T-cell (primary cell): ENCODE measurements at regions not wholly inside any gene's neighbourhood (a gene's known extent, or its start where the extent isn't known, plus 50 kb on each side); places are given as distances from the start of the nearest gene placed in this dataset.

Experiments used
- ATAC-seq, 4 experiments: fragments of 200-7000 bp in 3 of 4; fragments of 150-1000 bp in 1 of 4; cut with Tn5 transposase; replicated peaks in 1 of 4; 1 replicate in 3 of 4; 2 replicates in 1 of 4; pipeline ENCODE4 v1.10.0; 2021; ENCODE audit warnings: moderate library complexity in 3 of 4, mild to moderate bottlenecking in 2 of 4, moderate number of reproducible peaks in 1 of 4
- CTCF ChIA-PET, 2 donors: fragments of 300-600 bp; sonication (Branson Sonifier 250); formaldehyde crosslinking; loops; one replicate each; lab custom pipeline; 2022; ENCODE audit warnings: antibody characterized with exemption in 2 of 2; lab: Charles Lee
- POLR2A ChIA-PET, 2 donors: fragments of 300-600 bp; sonication (Branson Sonifier 250); formaldehyde crosslinking; loops; one replicate each; lab custom pipeline; 2022; ENCODE audit warnings: antibody characterized with exemption in 2 of 2; lab: Charles Lee
- DNase-seq, 35 experiments: peaks; one replicate each; pipeline versions ENCODE4 v3.0.0 to v3.0.0-alpha.2; 2013 to 2023
- H3K27ac ChIP-seq: one replicate; pipeline ENCODE4 v1.5.1; 2013; ENCODE audit warnings: low read length
- H3K27me3 ChIP-seq, 2 experiments: replicated peaks in 1 of 2; 1 replicate in 1 of 2; 2 replicates in 1 of 2; pipeline versions ENCODE4 v1.6.1 to v1.7.0; 2013; ENCODE audit warnings: low read length in 1 of 2, mixed read lengths in 1 of 2; ENCODE audit not compliant: control insufficient read depth in 2 of 2, insufficient read depth in 2 of 2; ENCODE audit errors: extremely low read depth in 1 of 2
- H3K36me3 ChIP-seq, 2 donors: 1 replicate in 1 of 2; 2 replicates in 1 of 2; pipeline versions ENCODE4 v1.6.1 to v1.7.0; 2013; ENCODE audit warnings: low read length in 1 of 2; ENCODE audit not compliant: control insufficient read depth in 2 of 2, insufficient read depth in 1 of 2; ENCODE audit errors: extremely low read depth in 1 of 2
- H3K4me1 ChIP-seq, 2 experiments: 1 replicate in 1 of 2; 2 replicates in 1 of 2; pipeline versions ENCODE4 v1.6.1 to v1.7.0; 2013; ENCODE audit warnings: low read length in 2 of 2, mixed read lengths in 1 of 2; ENCODE audit not compliant: insufficient read depth in 2 of 2, control insufficient read depth in 1 of 2; ENCODE audit errors: extremely low read depth in 1 of 2
- H3K4me3 ChIP-seq, 2 donors: 1 replicate in 1 of 2; 2 replicates in 1 of 2; pipeline versions ENCODE4 v1.5.1 to v1.7.0; 2013; ENCODE audit warnings: mild to moderate bottlenecking in 2 of 2, low read length in 1 of 2, moderate library complexity in 1 of 2; ENCODE audit not compliant: control insufficient read depth in 1 of 2; ENCODE audit errors: extremely low read depth in 1 of 2
- H3K9me3 ChIP-seq: 2 replicates; pipeline ENCODE4 v1.7.0; 2013
- H3K27ac Mint-ChIP-seq, 2 donors: one replicate each; pipeline ENCODE4 v1.8.0; 2020 to 2021; ENCODE audit warnings: mild to moderate bottlenecking in 2 of 2, mixed read lengths in 2 of 2
- H3K27me3 Mint-ChIP-seq, 2 donors: one replicate each; pipeline ENCODE4 v1.8.0; 2021 to 2022; ENCODE audit warnings: mixed read lengths in 2 of 2
- H3K36me3 Mint-ChIP-seq: one replicate; pipeline ENCODE4 v1.8.0; 2021; ENCODE audit warnings: mixed read lengths
- H3K4me1 Mint-ChIP-seq, 3 donors: one replicate each; pipeline ENCODE4 v1.8.0; 2020 to 2022; ENCODE audit warnings: mixed read lengths in 3 of 3, mild to moderate bottlenecking in 1 of 3
- H3K4me3 Mint-ChIP-seq, 3 donors: one replicate each; pipeline ENCODE4 v1.8.0; 2020 to 2022; ENCODE audit warnings: mild to moderate bottlenecking in 3 of 3, mixed read lengths in 3 of 3, moderate library complexity in 3 of 3
- H3K9me3 Mint-ChIP-seq, 3 donors: one replicate each; pipeline ENCODE4 v1.8.0; 2020 to 2022; ENCODE audit warnings: mixed read lengths in 3 of 3
- WGBS: methylation state at CpG from one replicate; pipeline ENCODE4 v1.1.5; 2013; ENCODE audit warnings: missing lambda C conversion rate; ENCODE audit not compliant: insufficient coverage; 5-methylcytosine and 5-hydroxymethylcytosine counted together

DNA sequence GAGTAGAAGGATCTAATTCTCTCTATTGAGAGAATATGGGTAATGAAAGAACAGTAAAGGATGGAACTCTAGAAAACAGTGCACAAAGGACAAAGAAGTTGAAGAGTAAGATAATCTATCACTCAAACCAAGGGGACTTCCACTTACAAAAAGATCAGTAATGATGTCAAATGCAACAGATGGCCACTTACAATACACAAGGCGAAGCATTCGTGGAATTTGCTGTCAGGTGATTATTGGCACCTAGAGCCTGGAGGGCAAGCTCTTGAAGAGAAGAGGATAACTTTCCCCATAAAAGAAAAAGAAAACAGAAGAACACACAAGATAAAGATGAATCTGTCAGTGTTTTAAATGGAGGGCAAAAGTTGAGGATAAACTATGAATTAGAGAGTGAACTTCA is 256.0 kb upstream of the TCF21 start:
- ATAC-seq (no peak), DNase-seq (no peak)
- Histone ChIP-seq H3K36me3 (no peaks in the 10 kb centered on the region), H3K4me1 (no peaks in the 10 kb centered on the region), H3K4me3 (no peak overlapping the region), H3K27me3 (no peaks in the 10 kb centered on the region), H3K9me3 (no peaks in the 10 kb centered on the region), H3K27ac (no peak overlapping the region)
- peaks cover 0 to 2% (median 0%) of the 10 kb centered on the region in 3 donors for H3K9me3 Mint-ChIP-seq
- CTCF ChIA-PET, result interaction anchor here in 1 of 2 donors (0.5 kb wide), 1 partner anchor 567 kb away, joined by 7 read pairs; no protein-coding TSS in a partner anchor
- no peaks in the 10 kb centered on the region for H3K4me1 Mint-ChIP-seq
- no peak overlapping the region for H3K4me3 Mint-ChIP-seq
- no peaks in the 10 kb centered on the region for H3K36me3 Mint-ChIP-seq
- H3K27me3 Mint-ChIP-seq, result peaks cover 0 to 4% of the 10 kb centered on the region in 2 donors
- POLR2A ChIA-PET, result no interaction called here
- H3K27ac Mint-ChIP-seq, result no peak overlapping the region
- WGBS, result 81% methylated on average over 2 of the region's 2 CpGs

DNA sequence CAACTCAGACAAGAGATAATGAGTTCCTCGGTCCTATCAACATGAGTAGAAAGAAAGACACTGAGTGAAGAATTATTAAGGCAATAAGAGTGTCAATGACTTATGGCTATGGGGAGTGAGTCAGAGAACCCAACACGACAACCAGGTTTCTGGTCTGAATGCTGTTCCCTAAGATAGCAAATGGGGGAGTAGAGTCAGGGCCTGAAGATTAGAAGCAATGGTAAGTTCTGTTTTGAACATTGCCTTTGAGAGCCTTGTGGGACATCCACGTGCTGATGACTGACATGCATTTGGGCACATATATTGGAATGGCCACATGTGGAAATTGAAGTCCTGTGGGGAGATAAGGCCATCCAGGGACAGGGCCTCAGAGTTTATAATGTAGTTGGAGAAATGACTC is 254.4 kb upstream of the TCF21 start:
- H3K9me3 Mint-ChIP-seq, result peaks cover 3 to 8% (median 4%) of the 10 kb centered on the region in 3 donors
- Histone ChIP-seq H3K36me3 (no peaks in the 10 kb centered on the region), H3K27me3 (no peaks in the 10 kb centered on the region), H3K4me1 (no peaks in the 10 kb centered on the region), H3K27ac (no peak overlapping the region), H3K9me3 (no peaks in the 10 kb centered on the region), H3K4me3 (no peak overlapping the region)
- WGBS, result 63% methylated on average over 2 of the region's 3 CpGs
- H3K27me3 Mint-ChIP-seq, result peaks cover 0 to 4% of the 10 kb centered on the region in 2 donors
- no peak for ATAC-seq
- no peak for DNase-seq
- no peak overlapping the region for H3K4me3 Mint-ChIP-seq
- no peaks in the 10 kb centered on the region for H3K4me1 Mint-ChIP-seq
- POLR2A ChIA-PET, result no interaction called here
- no peak overlapping the region for H3K27ac Mint-ChIP-seq
- CTCF ChIA-PET, result no interaction called here
- no peaks in the 10 kb centered on the region for H3K36me3 Mint-ChIP-seq

DNA sequence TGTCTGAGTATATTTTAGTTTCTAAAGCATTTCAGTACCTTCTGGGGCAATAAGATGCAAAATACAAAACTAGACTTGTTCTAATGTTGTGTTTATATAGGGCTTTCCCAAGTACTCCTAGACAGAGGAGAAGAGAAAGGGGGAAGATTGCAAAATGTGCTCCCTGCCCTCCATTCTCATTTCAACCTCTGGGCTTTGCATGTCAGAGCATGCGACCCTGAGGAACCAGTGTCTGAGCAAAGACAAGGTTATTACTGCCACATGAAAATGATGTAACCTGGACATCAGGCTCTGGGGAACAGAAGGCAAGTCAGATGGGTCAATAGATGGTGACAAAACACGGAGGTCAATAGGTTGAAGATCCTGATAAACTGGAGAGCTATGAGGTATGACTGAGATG is 253.5 kb upstream of the TCF21 start:
- Mint-ChIP-seq H3K4me3 (no peak overlapping the region), H3K27me3 (peaks cover 0 to 4% of the 10 kb centered on the region in 2 donors), H3K27ac (no peak overlapping the region), H3K4me1 (no peaks in the 10 kb centered on the region), H3K9me3 (peaks cover 3 to 8% (median 4%) of the 10 kb centered on the region in 3 donors), H3K36me3 (no peaks in the 10 kb centered on the region)
- Histone ChIP-seq H3K4me3 (no peak overlapping the region), H3K36me3 (no peaks in the 10 kb centered on the region), H3K27ac (no peak overlapping the region), H3K27me3 (no peaks in the 10 kb centered on the region), H3K4me1 (no peaks in the 10 kb centered on the region), H3K9me3 (no peaks in the 10 kb centered on the region)
- POLR2A ChIA-PET, result no interaction called here
- no peak for DNase-seq
- CTCF ChIA-PET, result no interaction called here
- WGBS, result 68% methylated on average over 2 of the region's 2 CpGs
- no peak for ATAC-seq

DNA sequence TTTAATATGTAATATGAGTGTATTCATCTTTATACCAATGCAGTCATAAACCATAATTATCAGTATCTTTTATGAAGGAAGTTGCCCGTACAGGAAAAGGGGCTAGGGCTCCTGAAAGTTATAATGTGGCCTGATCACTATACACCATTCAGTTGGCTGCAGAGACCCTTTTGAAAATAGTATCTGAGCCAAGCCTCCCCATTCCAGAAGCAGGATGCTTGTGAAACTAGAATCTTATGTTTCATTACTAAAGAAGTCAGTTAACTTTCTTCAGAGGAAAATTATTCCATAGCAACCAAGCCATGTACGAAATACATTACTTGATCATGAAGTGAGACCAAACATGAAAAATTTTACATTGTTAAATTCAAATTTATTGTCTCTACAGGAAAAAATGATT is 251.5 kb upstream of the TCF21 start:
- POLR2A ChIA-PET, result no interaction called here
- no peaks in the 10 kb centered on the region for H3K9me3 ChIP-seq
- H3K27ac ChIP-seq, result no peak overlapping the region
- no peaks in the 10 kb centered on the region for H3K36me3 ChIP-seq
- ATAC-seq (no peak), DNase-seq (no peak)
- no peaks in the 10 kb centered on the region for H3K27me3 ChIP-seq
- Mint-ChIP-seq H3K9me3 (peaks cover 3 to 8% (median 4%) of the 10 kb centered on the region in 3 donors), H3K27me3 (peaks cover 0 to 4% of the 10 kb centered on the region in 2 donors), H3K4me3 (no peak overlapping the region), H3K4me1 (no peaks in the 10 kb centered on the region), H3K27ac (no peak overlapping the region), H3K36me3 (no peaks in the 10 kb centered on the region)
- no peaks in the 10 kb centered on the region for H3K4me1 ChIP-seq
- CTCF ChIA-PET, result no interaction called here
- no CpG with 5 or more reads among the region's 2 CpGs for WGBS
- no peak overlapping the region for H3K4me3 ChIP-seq

DNA sequence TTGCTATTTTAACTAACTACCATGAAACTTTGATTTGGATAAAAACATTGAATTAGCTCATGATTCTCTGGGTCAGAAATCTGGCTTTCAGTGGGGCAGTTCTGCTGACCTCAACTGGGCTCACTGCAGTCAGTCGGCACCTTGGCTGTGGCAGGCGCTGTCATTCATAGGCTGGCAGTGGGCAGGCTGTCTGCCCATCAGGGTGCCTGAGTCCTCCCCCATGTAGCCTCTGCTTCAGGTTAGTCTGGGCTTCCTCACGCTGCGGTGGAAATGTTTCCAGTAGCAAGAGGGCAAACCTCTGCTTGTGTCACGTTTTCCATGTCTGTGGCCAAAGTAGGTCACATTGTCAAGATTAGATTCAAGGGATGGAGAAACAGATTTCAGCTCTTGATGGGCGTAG is 251.0 kb upstream of the TCF21 start:
- no peaks in the 10 kb centered on the region for H3K4me1 Mint-ChIP-seq
- no peak for DNase-seq
- ChIA-PET CTCF (no interaction called here), POLR2A (no interaction called here)
- ATAC-seq, result no peak
- no peaks in the 10 kb centered on the region for H3K36me3 Mint-ChIP-seq
- Histone ChIP-seq H3K36me3 (no peaks in the 10 kb centered on the region), H3K4me3 (no peak overlapping the region), H3K4me1 (no peaks in the 10 kb centered on the region), H3K9me3 (no peaks in the 10 kb centered on the region), H3K27me3 (no peaks in the 10 kb centered on the region), H3K27ac (no peak overlapping the region)
- H3K4me3 Mint-ChIP-seq, result no peak overlapping the region
- 77% methylated on average over 3 of the region's 6 CpGs for WGBS
- H3K27me3 Mint-ChIP-seq, result peaks cover 0 to 4% of the 10 kb centered on the region in 2 donors
- H3K27ac Mint-ChIP-seq, result no peak overlapping the region
- H3K9me3 Mint-ChIP-seq, result peaks cover 3 to 8% (median 4%) of the 10 kb centered on the region in 3 donors

DNA sequence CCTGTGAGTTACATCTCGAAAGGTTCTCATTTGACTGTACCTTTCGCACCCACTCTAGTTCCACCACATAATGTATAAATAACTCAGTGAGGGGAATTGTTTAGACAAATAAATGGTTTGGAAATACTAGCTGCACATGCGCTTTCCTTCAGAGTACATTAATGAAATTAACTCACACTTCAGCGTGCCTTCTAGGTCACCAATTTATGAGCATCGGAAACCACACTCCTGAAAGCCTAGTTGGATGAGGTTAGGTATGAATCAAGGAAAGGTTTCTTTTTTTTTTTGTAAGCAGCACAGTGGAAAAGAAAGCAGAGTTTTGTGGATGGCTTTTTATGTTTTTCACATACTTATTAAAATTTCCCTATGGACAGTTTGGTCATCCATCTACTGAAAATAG is 247.8 kb upstream of the TCF21 start:
- POLR2A ChIA-PET, result no interaction called here
- WGBS, result no CpG with 5 or more reads among the region's 5 CpGs
- H3K4me3 Mint-ChIP-seq, result no peak overlapping the region

DNA sequence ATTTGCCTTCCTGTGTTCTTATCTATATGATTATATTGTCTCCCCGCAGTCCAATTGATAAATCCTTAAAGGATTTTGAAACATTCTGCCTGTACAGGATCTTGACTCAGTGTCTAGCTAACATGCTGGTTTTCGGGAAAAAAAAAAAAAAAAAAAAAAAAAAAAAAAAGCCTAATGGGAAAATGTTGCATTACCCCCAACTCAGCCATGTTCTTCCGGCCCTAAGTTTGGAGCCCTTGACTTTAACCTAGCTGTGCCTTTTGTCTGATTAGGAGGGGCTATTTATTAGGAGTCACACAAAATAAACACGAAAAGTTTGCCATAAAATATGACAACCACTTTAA is 244.4 kb upstream of the TCF21 start:
- CTCF ChIA-PET, result no interaction called here
- WGBS, result no CpG with 5 or more reads among the region's 4 CpGs

More for the DNA sequence above, 247.8 kb upstream of the TCF21 start:
- H3K9me3 Mint-ChIP-seq, result peaks cover 3 to 8% (median 4%) of the 10 kb centered on the region in 3 donors
- no peaks in the 10 kb centered on the region for H3K36me3 Mint-ChIP-seq
- H3K4me3 ChIP-seq, result no peak overlapping the region
- no peak overlapping the region for H3K27ac ChIP-seq
- H3K4me1 ChIP-seq, result no peaks in the 10 kb centered on the region
- H3K27ac Mint-ChIP-seq, result no peak overlapping the region
- DNase-seq (no peak), ATAC-seq (no peak)
- H3K36me3 ChIP-seq, result no peaks in the 10 kb centered on the region
- no peaks in the 10 kb centered on the region for H3K27me3 ChIP-seq
- CTCF ChIA-PET, result interaction anchor here in 1 of 2 donors (0.7 kb wide), 1 partner anchor 36 kb away, joined by 4 read pairs; no protein-coding TSS in a partner anchor
- no peaks in the 10 kb centered on the region for H3K4me1 Mint-ChIP-seq
- no peaks in the 10 kb centered on the region for H3K27me3 Mint-ChIP-seq
- H3K9me3 ChIP-seq, result no peaks in the 10 kb centered on the region

More for the DNA sequence above, 244.4 kb upstream of the TCF21 start:
- no peaks in the 10 kb centered on the region for H3K4me1 Mint-ChIP-seq
- ATAC-seq (no peak), DNase-seq (no peak)
- Histone ChIP-seq H3K4me3 (no peak overlapping the region), H3K36me3 (no peaks in the 10 kb centered on the region), H3K4me1 (no peaks in the 10 kb centered on the region), H3K9me3 (no peaks in the 10 kb centered on the region), H3K27ac (no peak overlapping the region), H3K27me3 (no peaks in the 10 kb centered on the region)
- H3K36me3 Mint-ChIP-seq, result no peaks in the 10 kb centered on the region
- H3K27ac Mint-ChIP-seq, result no peak overlapping the region
- H3K9me3 Mint-ChIP-seq, result no peaks in the 10 kb centered on the region
- POLR2A ChIA-PET, result interaction anchor here (0.6 to 1.2 kb wide), 2 partner anchors 29 to 38 kb away, joined by 3 to 7 read pairs; no protein-coding TSS in a partner anchor
- no peak overlapping the region for H3K4me3 Mint-ChIP-seq
- peaks cover 0 to 4% of the 10 kb centered on the region in 2 donors for H3K27me3 Mint-ChIP-seq
